SW480 (cell line): ENCODE measurements at regions not wholly inside any gene's neighbourhood (a gene's known extent, or its start where the extent isn't known, plus 50 kb on each side); places are given as distances from the start of the nearest gene placed in this dataset.
"Not testable (repeated sequence)": the region's sequence is repeated elsewhere in the genome, so short reads cannot be mapped to it uniquely, and the experiment has no call there.

Experiments used
- DNase-seq: peaks from one replicate; pipeline ENCODE4 v3.0.0-alpha.2; 2016; ENCODE audit warnings: low spot score

- DNase-seq, result peak; percentile 71
Observed at GRCh38 chr3:14057701-14058100, 67.0 kb downstream of the CHCHD4 start.

GRCh38 chr3:14047841-14048240 is 76.8 kb downstream of the CHCHD4 start:
- no peak for DNase-seq

GRCh38 chr3:14047027-14047426 is 77.6 kb downstream of the CHCHD4 start:
- DNase-seq, result no peak

GRCh38 chr3:14042680-14043079 is 82.0 kb downstream of the CHCHD4 start:
- DNase-seq, result no peak

GRCh38 chr3:14039149-14039548 is 85.5 kb downstream of the CHCHD4 start:
- DNase-seq, result no peak

- DNase-seq, result no peak
Observed at GRCh38 chr3:14037211-14037610, 87.5 kb downstream of the CHCHD4 start.

- DNase-seq, result no peak
Observed at GRCh38 chr3:14033023-14033422, 91.6 kb downstream of the CHCHD4 start.

GRCh38 chr3:14031271-14031670 is 93.4 kb downstream of the CHCHD4 start:
- no peak for DNase-seq

- not testable (repeated sequence) for DNase-seq
Observed at GRCh38 chr3:14029390-14029995, 95.2 kb downstream of the CHCHD4 start.

GRCh38 chr3:14028122-14028521 is 96.5 kb downstream of the CHCHD4 start:
- not testable (repeated sequence) for DNase-seq

GRCh38 chr3:14019459-14019858 is 105.2 kb downstream of the CHCHD4 start:
- DNase-seq, result no peak

- peak; percentile 99 for DNase-seq
Observed at GRCh38 chr3:14016900-14017475, 107.7 kb downstream of the CHCHD4 start.

GRCh38 chr3:14007006-14007405 is 117.7 kb downstream of the CHCHD4 start:
- no peak for DNase-seq

GRCh38 chr3:14001136-14001535 is 121.3 kb upstream of the WNT7A start:
- peak; percentile 7 for DNase-seq

GRCh38 chr3:14000556-14000955 is 120.7 kb upstream of the WNT7A start:
- DNase-seq, result no peak

- no peak for DNase-seq
Observed at GRCh38 chr3:13998831-13999230, 119.0 kb upstream of the WNT7A start.

GRCh38 chr3:13995216-13995615 is 115.3 kb upstream of the WNT7A start:
- not testable (repeated sequence) for DNase-seq

GRCh38 chr3:13988925-13989324 is 109.1 kb upstream of the WNT7A start:
- not testable (repeated sequence) for DNase-seq

GRCh38 chr3:13976469-13976868 is 96.6 kb upstream of the WNT7A start:
- DNase-seq, result no peak

- no peak for DNase-seq
Observed at GRCh38 chr3:13975686-13976085, 95.8 kb upstream of the WNT7A start.

GRCh38 chr3:13972679-13973379 is 93.0 kb upstream of the WNT7A start:
- no peak for DNase-seq

GRCh38 chr3:13966302-13966701 is 86.4 kb upstream of the WNT7A start:
- no peak for DNase-seq

GRCh38 chr3:13963137-13963886 is 83.4 kb upstream of the WNT7A start:
- peak; percentile 11 for DNase-seq
